Ascending aorta (tissue), 2 donors: ENCODE measurements at regions not wholly inside any gene's neighbourhood (a gene's known extent, or its start where the extent isn't known, plus 50 kb on each side); places are given as distances from the start of the nearest gene placed in this dataset.

Source experiments
- DNase-seq, 2 donors: peaks; one replicate each; pipeline ENCODE4 v3.0.0-alpha.2; 2019; ENCODE audit warnings: low spot score in 2 of 2
- H3K27ac ChIP-seq, 2 donors: fragments of 200-600 bp; sonication (generic); one replicate each; pipeline ENCODE4 v1.5.1; 2016 to 2017; ENCODE audit warnings: mild to moderate bottlenecking in 1 of 2
- H3K27me3 ChIP-seq: fragments of 200-600 bp; sonication (generic); one replicate; pipeline ENCODE4 v1.5.1; 2017
- H3K36me3 ChIP-seq, 2 donors: fragments of 200-600 bp; sonication (generic); one replicate each; pipeline ENCODE4 v1.5.1; 2016
- H3K4me1 ChIP-seq, 2 donors: fragments of 200-600 bp; sonication (generic); one replicate each; pipeline ENCODE4 v1.5.1; 2016 to 2017; ENCODE audit warnings: mild to moderate bottlenecking in 1 of 2
- H3K4me3 ChIP-seq, 2 donors: fragments of 200-600 bp; sonication (generic); one replicate each; pipeline ENCODE4 v1.5.1; 2016 to 2017; ENCODE audit warnings: mild to moderate bottlenecking in 1 of 2
- H3K9me3 ChIP-seq, 2 donors: fragments of 200-600 bp; sonication (generic); one replicate each; pipeline ENCODE4 v1.5.1; 2016
- intact Hi-C: fragments of 100-400 bp; cut with DNase I; formaldehyde crosslinking; loops from one replicate; pipeline ENCODE4 v1.15.1; 2023
- TF ChIP-seq, protein P1 (sequence below), 3 experiments: fragments of 200-600 bp in 2 of 3; fragments of 450-650 bp in 1 of 3; sonication (generic) in 2 of 3; IDR thresholded peaks; one replicate each; pipeline ENCODE4 v1.5.1; 2016 to 2019; ENCODE audit warnings: antibody characterized with exemption in 3 of 3, mild to moderate bottlenecking in 1 of 3, moderate library complexity in 1 of 3

DNA sequence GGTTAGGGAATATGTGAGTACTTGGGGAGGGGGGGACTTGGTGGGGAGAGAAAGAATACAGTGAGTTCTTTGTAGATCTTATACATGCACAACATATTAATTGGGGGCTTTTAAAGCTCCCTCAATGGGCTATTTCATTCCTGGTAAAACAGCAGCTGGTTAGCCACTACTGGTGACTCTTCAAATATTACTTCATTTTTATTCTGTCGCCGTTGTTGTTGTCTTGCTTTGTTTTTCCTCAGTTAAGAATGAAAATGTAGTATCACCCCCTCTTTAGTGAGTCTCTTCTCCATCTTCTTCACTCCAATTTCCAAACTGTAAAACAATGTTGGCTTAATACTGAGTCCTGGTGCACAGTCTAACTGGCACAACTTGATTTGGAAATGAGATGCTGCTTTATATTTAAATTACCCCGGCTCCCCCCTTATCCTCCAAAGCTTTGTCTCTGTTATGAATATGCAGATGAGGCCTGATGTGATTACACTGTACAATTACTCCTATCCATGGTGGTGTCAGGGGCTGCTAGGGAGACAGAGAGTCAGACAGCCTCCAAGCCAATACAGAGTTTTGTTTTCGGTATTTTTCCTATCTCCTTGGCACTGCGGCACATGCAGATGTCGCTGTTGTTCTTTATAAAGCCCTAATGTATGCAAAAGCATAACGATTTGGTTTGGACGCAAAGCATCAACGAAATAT lies 256.9 kb upstream of the PMFBP1 start:
- DNase-seq: no peak
- Histone ChIP-seq H3K9me3 (peaks cover 0 to 2% of the 10 kb centered on the region in 2 donors), H3K4me1 (no peaks in the 10 kb centered on the region), H3K27me3 (no peaks in the 10 kb centered on the region), H3K27ac (no peak overlapping the region), H3K36me3 (no peaks in the 10 kb centered on the region), H3K4me3 (no peak overlapping the region)
- intact Hi-C loops: no loop called here
- TF ChIP-seq, protein P1, sequence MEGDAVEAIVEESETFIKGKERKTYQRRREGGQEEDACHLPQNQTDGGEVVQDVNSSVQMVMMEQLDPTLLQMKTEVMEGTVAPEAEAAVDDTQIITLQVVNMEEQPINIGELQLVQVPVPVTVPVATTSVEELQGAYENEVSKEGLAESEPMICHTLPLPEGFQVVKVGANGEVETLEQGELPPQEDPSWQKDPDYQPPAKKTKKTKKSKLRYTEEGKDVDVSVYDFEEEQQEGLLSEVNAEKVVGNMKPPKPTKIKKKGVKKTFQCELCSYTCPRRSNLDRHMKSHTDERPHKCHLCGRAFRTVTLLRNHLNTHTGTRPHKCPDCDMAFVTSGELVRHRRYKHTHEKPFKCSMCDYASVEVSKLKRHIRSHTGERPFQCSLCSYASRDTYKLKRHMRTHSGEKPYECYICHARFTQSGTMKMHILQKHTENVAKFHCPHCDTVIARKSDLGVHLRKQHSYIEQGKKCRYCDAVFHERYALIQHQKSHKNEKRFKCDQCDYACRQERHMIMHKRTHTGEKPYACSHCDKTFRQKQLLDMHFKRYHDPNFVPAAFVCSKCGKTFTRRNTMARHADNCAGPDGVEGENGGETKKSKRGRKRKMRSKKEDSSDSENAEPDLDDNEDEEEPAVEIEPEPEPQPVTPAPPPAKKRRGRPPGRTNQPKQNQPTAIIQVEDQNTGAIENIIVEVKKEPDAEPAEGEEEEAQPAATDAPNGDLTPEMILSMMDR (IDR thresholded peaks at IDR 0.05): no peak

DNA sequence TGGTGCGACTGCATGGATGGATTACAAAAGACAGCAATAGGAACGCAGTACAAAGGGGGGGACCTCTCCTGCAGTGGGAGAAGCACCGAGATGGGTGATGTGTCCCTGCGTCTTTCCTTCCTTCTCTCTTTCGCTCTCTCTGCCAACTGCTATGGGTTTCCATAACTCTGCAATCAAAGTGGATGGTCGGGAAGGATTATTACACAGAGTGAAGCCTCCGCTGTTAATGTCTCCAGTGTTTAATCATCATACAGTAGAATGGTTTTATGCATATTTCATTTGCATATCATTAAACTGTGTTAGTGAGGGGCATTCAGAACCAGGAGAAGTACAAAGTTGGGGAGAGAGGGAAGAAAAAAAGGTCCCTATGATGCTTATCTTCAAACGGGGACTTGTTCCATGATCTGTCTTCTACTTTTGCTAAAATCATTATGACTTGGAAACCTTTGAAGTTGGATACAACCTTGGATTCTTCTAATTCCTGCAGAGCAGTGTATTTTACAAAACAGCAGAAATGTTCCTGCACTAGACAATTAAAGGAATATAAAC lies 255.9 kb upstream of the PMFBP1 start:
- H3K4me1 ChIP-seq: no peaks in the 10 kb centered on the region
- H3K27ac ChIP-seq: no peak overlapping the region
- H3K9me3 ChIP-seq: no peaks in the 10 kb centered on the region
- intact Hi-C loops: no loop called here
- TF ChIP-seq, protein P1 (IDR thresholded peaks at IDR 0.05): no peak
- no peaks in the 10 kb centered on the region for H3K36me3 ChIP-seq
- no peaks in the 10 kb centered on the region for H3K27me3 ChIP-seq
- H3K4me3 ChIP-seq: no peak overlapping the region
- no peak for DNase-seq

DNA sequence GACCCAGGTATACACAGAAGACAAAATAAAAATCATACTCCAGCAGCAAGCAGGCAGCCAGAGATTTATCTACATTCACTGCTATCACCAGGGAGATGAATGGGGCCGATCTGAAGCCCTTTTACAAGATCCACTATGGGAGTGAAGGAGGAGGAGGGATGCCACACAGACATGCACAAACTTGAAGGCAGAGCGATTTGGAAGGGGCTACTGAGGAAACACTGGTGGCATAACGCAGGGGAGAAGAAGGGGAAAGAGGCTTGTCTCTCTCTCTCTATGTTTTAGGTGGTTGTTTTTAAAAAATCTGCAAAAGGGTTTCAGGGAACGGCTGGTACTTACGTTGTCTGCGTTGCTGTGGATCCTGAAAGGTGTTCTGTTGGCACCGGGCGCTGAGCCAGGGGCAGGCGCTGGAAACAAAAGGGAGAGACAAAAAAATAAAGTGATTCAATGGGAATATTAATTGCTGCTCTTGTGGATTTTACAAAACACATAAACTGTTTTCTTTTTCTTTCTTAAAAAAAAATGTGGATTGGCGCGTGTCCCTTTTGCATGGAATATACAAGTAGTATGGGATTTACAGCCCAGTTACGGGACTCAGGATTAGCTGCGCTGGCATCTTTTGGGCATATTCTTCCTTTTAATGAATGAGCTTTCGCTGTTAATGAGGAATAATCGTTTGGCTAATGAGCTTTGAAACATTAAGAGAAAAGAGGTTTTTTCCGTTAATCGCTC lies 255.3 kb upstream of the PMFBP1 start:
- TF ChIP-seq, protein P1 (IDR thresholded peaks at IDR 0.05): no peak
- no peaks in the 10 kb centered on the region for H3K36me3 ChIP-seq

DNA sequence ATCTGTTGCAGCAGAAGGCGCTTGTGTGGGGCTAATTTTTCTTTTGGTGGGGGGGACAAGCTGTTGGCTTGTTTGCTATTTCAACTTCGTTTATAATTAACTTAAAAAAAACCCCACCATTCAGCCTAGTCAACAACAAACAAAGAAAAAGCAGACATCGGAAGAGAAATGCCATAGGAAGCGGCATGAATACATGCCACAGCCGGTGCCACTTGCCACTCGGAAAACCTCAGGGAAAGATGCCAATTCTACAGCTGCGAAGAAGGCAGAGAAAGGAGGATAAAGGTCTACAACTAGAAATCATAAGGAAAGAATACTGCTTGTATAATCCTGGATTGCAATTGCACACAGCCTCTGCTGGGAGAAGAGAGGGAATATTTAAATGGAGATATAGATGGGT lies 254.4 kb upstream of the PMFBP1 start:
- Histone ChIP-seq H3K4me1 (no peaks in the 10 kb centered on the region), H3K27ac (no peak overlapping the region), H3K9me3 (peaks cover 0 to 6% of the 10 kb centered on the region in 2 donors), H3K36me3 (no peaks in the 10 kb centered on the region), H3K4me3 (no peak overlapping the region), H3K27me3 (no peaks in the 10 kb centered on the region)
- no peak for DNase-seq
- TF ChIP-seq, protein P1 (IDR thresholded peaks at IDR 0.05): no peak
- intact Hi-C loops: no loop called here

More for the DNA sequence above, 255.3 kb upstream of the PMFBP1 start:
- H3K27ac ChIP-seq: no peak overlapping the region
- no peaks in the 10 kb centered on the region for H3K27me3 ChIP-seq
- no peaks in the 10 kb centered on the region for H3K9me3 ChIP-seq
- no peaks in the 10 kb centered on the region for H3K4me1 ChIP-seq
- H3K4me3 ChIP-seq: no peak overlapping the region
- intact Hi-C loops: no loop called here
- DNase-seq: no peak

DNA sequence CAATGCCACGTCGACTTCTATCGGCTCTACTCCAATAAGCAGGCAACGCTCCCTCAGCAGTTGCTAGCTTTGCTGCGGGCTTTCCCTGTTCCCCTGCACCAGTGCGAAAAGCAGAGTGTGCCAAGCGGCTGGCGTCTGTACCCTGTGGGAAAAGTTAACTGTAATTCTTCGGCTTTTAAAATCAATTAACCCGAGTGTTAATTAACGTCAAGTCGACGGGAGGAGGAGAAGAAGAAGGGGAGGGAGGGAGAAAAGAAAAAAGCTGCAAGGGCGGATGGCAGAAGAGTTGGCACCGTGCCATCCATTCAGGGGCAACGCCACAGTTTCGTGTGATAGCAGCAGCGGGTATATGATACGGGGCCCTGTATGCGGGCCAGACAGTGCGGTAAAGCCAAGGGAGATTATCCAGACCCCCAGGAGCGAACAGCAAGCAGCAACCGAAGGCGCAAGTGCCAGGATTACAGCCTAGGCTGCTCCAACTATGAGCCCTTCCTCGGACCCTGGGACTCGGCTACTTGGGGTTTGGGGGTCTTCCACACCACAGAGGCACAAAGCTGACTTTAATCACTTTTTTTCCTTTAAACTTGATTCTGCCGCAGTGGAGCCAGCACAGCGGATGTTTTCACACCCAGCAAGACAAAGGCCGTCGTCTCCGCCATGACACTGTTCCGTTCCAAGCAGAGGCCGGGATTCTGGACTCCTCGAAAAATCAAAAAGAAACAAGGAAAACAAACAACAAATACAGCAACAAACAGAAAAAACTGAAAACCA lies 253.8 kb upstream of the PMFBP1 start:
- H3K27me3 ChIP-seq: no peaks in the 10 kb centered on the region
- H3K4me1 ChIP-seq: no peaks in the 10 kb centered on the region
- no peak for DNase-seq
- H3K27ac ChIP-seq: no peak overlapping the region
- intact Hi-C loops: no loop called here
- H3K9me3 ChIP-seq: peaks cover 0 to 8% of the 10 kb centered on the region in 2 donors
- TF ChIP-seq, protein P1 (IDR thresholded peaks at IDR 0.05): no peak
- H3K4me3 ChIP-seq: no peak overlapping the region
- H3K36me3 ChIP-seq: no peaks in the 10 kb centered on the region
